Peyer's patch (tissue), 4 donors: ENCODE measurements at regions not wholly inside any gene's neighbourhood (a gene's known extent, or its start where the extent isn't known, plus 50 kb on each side); places are given as distances from the start of the nearest gene placed in this dataset.

Source experiments
- DNase-seq, 3 donors: peaks; one replicate each; pipeline ENCODE4 v3.0.0-alpha.2; 2017 to 2019
- H3K27ac ChIP-seq, 4 donors: fragments of 200-600 bp; sonication (generic); one replicate each; pipeline ENCODE4 v1.5.1; 2016 to 2019
- H3K27me3 ChIP-seq, 2 donors: fragments of 200-600 bp; sonication (generic); one replicate each; pipeline ENCODE4 v1.5.1; 2019
- H3K36me3 ChIP-seq, 3 donors: fragments of 200-600 bp; sonication (generic); one replicate each; pipeline ENCODE4 v1.5.1; 2016 to 2019
- H3K4me1 ChIP-seq, 4 donors: fragments of 200-600 bp; sonication (generic); one replicate each; pipeline ENCODE4 v1.5.1; 2016 to 2019
- H3K4me3 ChIP-seq, 4 donors: fragments of 200-600 bp; sonication (generic); 1 replicate in 3 of 4; 2 replicates in 1 of 4; pipeline ENCODE4 v1.5.1; 2016 to 2019; ENCODE audit warnings: mild to moderate bottlenecking in 1 of 4
- H3K9me3 ChIP-seq, 4 donors: fragments of 200-600 bp; sonication (generic); one replicate each; pipeline ENCODE4 v1.5.1; 2016 to 2019; ENCODE audit warnings: mild to moderate bottlenecking in 1 of 4
- POLR2A ChIP-seq, 2 donors: fragments of 450-650 bp; IDR thresholded peaks; one replicate each; pipeline ENCODE4 v1.5.1; 2017; ENCODE audit warnings: antibody characterized with exemption in 2 of 2, mild to moderate bottlenecking in 2 of 2, moderate library complexity in 2 of 2
- TF ChIP-seq, protein P1 (sequence below), 6 experiments: fragments of 450-650 bp in 4 of 6; fragments of 200-600 bp in 2 of 6; sonication (generic) in 1 of 6; IDR thresholded peaks; one replicate each; pipeline ENCODE4 v1.5.1; 2017 to 2019; ENCODE audit warnings: antibody characterized with exemption in 6 of 6, mild to moderate bottlenecking in 3 of 6, moderate library complexity in 1 of 6

DNA sequence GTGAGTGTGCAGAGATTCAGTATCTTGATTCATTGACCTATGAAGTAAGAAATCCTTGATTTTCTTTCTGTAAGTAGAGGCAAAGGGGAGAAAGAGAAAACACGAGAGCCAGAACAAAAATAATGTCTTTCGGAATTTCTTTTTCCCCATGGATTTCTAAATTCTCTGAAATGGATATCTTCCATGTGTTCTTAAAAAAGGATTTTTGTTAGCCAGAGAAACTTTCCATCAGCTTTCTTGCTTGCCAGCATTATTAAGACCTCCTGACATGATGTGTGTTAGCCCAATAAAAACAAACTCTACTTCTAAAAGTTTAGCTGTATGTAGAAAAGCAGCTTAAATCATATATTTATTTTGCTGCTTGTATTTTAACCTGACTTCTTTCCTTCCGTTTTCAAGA is 122.3 kb upstream of the AADACL2 start:
- Histone ChIP-seq H3K4me1 (no peaks in the 10 kb centered on the region), H3K27me3 (no peaks in the 10 kb centered on the region), H3K27ac (no peak overlapping the region), H3K36me3 (no peaks in the 10 kb centered on the region), H3K9me3 (no peaks in the 10 kb centered on the region), H3K4me3 (no peak overlapping the region)
- TF ChIP-seq, protein P1, sequence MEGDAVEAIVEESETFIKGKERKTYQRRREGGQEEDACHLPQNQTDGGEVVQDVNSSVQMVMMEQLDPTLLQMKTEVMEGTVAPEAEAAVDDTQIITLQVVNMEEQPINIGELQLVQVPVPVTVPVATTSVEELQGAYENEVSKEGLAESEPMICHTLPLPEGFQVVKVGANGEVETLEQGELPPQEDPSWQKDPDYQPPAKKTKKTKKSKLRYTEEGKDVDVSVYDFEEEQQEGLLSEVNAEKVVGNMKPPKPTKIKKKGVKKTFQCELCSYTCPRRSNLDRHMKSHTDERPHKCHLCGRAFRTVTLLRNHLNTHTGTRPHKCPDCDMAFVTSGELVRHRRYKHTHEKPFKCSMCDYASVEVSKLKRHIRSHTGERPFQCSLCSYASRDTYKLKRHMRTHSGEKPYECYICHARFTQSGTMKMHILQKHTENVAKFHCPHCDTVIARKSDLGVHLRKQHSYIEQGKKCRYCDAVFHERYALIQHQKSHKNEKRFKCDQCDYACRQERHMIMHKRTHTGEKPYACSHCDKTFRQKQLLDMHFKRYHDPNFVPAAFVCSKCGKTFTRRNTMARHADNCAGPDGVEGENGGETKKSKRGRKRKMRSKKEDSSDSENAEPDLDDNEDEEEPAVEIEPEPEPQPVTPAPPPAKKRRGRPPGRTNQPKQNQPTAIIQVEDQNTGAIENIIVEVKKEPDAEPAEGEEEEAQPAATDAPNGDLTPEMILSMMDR (IDR thresholded peaks at IDR 0.05), result no peak
- no peak for TF ChIP-seq POLR2A (IDR thresholded peaks at IDR 0.05)
- no peak for DNase-seq

DNA sequence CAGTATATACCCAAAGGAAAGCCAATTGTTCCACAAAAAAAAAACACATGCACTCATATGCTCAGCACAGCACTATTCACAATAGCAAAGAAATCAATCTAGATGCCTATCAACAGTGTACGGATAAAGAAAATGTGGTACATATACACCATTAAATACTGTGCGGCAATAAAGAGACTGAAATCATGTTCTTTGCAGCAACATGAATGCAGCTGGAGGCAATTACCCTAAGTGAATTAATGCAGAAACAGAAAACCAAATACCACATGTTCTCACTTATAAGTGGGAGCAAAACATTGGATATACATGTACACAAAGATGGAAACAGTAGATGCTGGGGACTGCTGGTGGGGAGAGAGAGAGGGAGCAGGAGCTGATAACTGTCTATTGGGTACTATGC is 124.2 kb upstream of the AADACL2 start:
- TF ChIP-seq, protein P1 (IDR thresholded peaks at IDR 0.05), result no peak
- TF ChIP-seq POLR2A (IDR thresholded peaks at IDR 0.05), result no peak
- Histone ChIP-seq H3K36me3 (no peaks in the 10 kb centered on the region), H3K27ac (no peak overlapping the region), H3K4me3 (no peak overlapping the region), H3K4me1 (no peaks in the 10 kb centered on the region), H3K9me3 (no peaks in the 10 kb centered on the region), H3K27me3 (no peaks in the 10 kb centered on the region)
- DNase-seq, result no peak

DNA sequence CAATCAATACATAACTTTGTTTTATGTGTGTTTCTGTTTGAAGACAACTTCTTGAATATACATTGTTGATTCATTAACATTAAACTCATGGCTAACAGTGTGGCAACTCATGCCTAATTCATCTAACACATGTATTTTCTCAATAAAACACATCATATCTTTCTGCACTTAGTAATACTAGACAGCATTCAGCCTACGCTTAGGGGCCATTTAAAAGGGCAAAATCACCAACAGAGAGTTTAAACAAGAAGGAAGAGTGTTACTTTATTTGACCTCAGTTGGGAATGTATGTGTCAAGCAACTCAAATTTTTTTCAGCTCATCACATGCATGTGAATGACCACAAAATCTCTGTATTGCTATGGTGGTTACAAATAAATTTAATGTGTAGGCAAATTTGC is 128.8 kb upstream of the AADACL2 start:
- Histone ChIP-seq H3K9me3 (no peaks in the 10 kb centered on the region), H3K4me1 (no peaks in the 10 kb centered on the region), H3K27me3 (no peaks in the 10 kb centered on the region), H3K27ac (no peak overlapping the region), H3K36me3 (no peaks in the 10 kb centered on the region), H3K4me3 (no peak overlapping the region)
- TF ChIP-seq, protein P1 (IDR thresholded peaks at IDR 0.05), result no peak
- no peak for TF ChIP-seq POLR2A (IDR thresholded peaks at IDR 0.05)
- no peak for DNase-seq

DNA sequence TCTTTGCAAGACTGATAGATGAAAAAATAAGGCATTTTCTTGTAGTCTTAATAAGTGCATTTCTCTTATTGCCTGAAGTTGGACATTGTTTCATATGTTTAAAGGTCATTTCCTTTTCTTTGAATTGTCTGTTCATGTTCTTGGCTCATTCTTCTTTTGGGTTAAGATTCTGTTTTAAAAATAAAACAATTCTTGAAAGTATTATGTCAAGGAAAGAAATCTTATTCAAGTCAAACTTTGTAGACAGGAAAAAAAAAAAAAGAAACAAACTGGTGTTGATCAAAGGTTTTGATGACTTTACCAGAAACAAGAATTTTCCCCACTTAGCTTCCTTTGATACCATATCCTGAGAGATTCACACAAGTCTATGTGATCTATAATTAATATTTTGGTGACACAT is 132.9 kb upstream of the AADACL2 start:
- TF ChIP-seq, protein P1 (IDR thresholded peaks at IDR 0.05), result no peak
- no peak for TF ChIP-seq POLR2A (IDR thresholded peaks at IDR 0.05)
- H3K27me3 ChIP-seq, result no peaks in the 10 kb centered on the region
- no peaks in the 10 kb centered on the region for H3K4me1 ChIP-seq
- no peak for DNase-seq
- H3K27ac ChIP-seq, result no peak overlapping the region
- H3K9me3 ChIP-seq, result no peaks in the 10 kb centered on the region
- H3K4me3 ChIP-seq, result no peak overlapping the region
- no peaks in the 10 kb centered on the region for H3K36me3 ChIP-seq

DNA sequence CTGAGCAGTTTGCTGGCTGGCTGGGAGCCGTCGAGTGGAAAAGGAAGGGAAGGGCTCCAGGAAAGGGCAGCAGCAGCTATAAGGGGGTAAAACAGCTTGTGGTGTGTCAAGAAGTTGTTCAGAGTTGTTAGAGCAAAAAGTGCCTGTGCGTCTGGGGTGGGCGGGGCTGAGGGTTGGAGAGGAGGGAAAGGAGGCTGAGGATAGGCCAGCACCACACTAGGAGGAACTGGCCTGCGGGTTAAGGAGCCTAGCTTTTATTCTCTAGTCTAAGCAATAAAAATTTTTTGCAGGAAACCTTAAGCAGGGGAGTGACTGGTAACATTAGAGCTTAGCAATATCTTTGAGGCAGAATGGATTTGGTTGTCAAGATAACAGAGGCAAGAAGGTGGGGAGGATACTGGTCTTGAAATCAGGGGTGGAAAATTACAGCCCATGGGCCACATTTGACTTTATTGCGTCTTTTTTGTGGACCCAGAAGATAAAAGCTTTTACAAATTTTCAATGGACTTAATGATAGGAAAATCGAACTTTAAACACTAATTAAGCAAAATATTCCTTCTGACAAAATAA is 134.5 kb upstream of the AADACL2 start:
- TF ChIP-seq POLR2A (IDR thresholded peaks at IDR 0.05), result no peak
- TF ChIP-seq, protein P1 (IDR thresholded peaks at IDR 0.05), result no peak
- no peak for DNase-seq

DNA sequence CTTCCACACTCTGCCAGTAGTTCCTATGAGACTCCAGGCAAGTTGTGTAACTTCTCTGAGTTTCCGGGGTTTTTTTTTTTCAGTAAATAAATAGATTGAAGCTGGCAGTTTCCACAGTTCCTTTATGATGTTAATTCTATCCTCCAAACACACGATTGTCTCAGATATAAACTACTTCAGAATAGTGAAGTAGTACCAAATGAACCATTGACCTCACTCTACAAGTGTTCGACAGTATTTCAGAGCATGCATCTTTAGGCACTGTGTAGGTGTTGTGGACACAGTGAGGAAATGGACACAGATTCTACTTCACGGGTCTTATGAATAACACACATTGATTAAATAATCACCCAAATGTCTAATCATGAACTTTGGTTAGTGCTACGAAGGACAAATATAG is 136.1 kb upstream of the IGSF10 start:
- no peak overlapping the region for H3K27ac ChIP-seq
- H3K36me3 ChIP-seq, result no peaks in the 10 kb centered on the region
- TF ChIP-seq, protein P1 (IDR thresholded peaks at IDR 0.05), result no peak
- no peak for TF ChIP-seq POLR2A (IDR thresholded peaks at IDR 0.05)

More for the DNA sequence above, 134.5 kb upstream of the AADACL2 start:
- no peaks in the 10 kb centered on the region for H3K4me1 ChIP-seq
- no peak overlapping the region for H3K4me3 ChIP-seq
- no peaks in the 10 kb centered on the region for H3K27me3 ChIP-seq
- H3K27ac ChIP-seq, result no peak overlapping the region
- H3K9me3 ChIP-seq, result no peaks in the 10 kb centered on the region
- no peaks in the 10 kb centered on the region for H3K36me3 ChIP-seq

More for the DNA sequence above, 136.1 kb upstream of the IGSF10 start:
- Histone ChIP-seq H3K9me3 (no peaks in the 10 kb centered on the region), H3K4me1 (no peaks in the 10 kb centered on the region), H3K27me3 (no peaks in the 10 kb centered on the region), H3K4me3 (no peak overlapping the region)
- no peak for DNase-seq
